SU-DHL-6 (cell line): ENCODE measurements at regions not wholly inside any gene's neighbourhood (a gene's known extent, or its start where the extent isn't known, plus 50 kb on each side); places are given as distances from the start of the nearest gene placed in this dataset.

ENCODE experiments used
- H2AFZ ChIP-seq: fragments of 200-600 bp; sonication (generic); 2 replicates; pipeline ENCODE4 v1.6.1; 2014; ENCODE audit warnings: low read depth, mild to moderate bottlenecking, moderate library complexity, mixed read lengths, antibody characterized with exemption, low read length; ENCODE audit not compliant: severe bottlenecking
- H3F3A ChIP-seq: fragments of 200-600 bp; shearing (Covaris generic); 2 replicates; pipeline ENCODE4 v1.6.0; 2016; ENCODE audit warnings: antibody characterized with exemption, mild to moderate bottlenecking; ENCODE audit not compliant: insufficient read depth
- H3K27ac ChIP-seq: fragments of 200-600 bp; sonication (generic); 2 replicates; pipeline ENCODE4 v1.5.1; 2016; ENCODE audit warnings: low read depth, mild to moderate bottlenecking, low read length, moderate library complexity, mixed read lengths
- H3K27me3 ChIP-seq: fragments of 200-600 bp; sonication (generic), shearing (Covaris generic); 2 replicates; pipeline ENCODE4 v1.6.0; 2014; ENCODE audit warnings: mild to moderate bottlenecking, low read length
- H3K36me3 ChIP-seq: fragments of 200-600 bp; sonication (generic); 2 replicates; pipeline ENCODE4 v1.6.1; 2014; ENCODE audit warnings: mild to moderate bottlenecking, low read length, mixed read lengths
- H3K4me2 ChIP-seq: fragments of 300-600, 200-600 bp; shearing (Covaris generic), sonication (generic); 2 replicates; pipeline ENCODE4 v1.6.0; 2014; ENCODE audit warnings: low read length, low read depth, mild to moderate bottlenecking; ENCODE audit not compliant: poor library complexity, severe bottlenecking
- H3K4me3 ChIP-seq: fragments of 200-600 bp; sonication (generic); 2 replicates; pipeline ENCODE4 v1.5.1; 2014; ENCODE audit warnings: antibody characterized with exemption, low read length, mild to moderate bottlenecking, mixed read lengths; ENCODE audit not compliant: insufficient read depth, poor library complexity, severe bottlenecking
- H3K79me2 ChIP-seq: fragments of 200-600 bp; sonication (generic); 2 replicates; pipeline ENCODE4 v1.6.1; 2014; ENCODE audit warnings: mild to moderate bottlenecking, low read length, moderate library complexity; ENCODE audit not compliant: insufficient read depth
- H3K9ac ChIP-seq: fragments of 200-600 bp; sonication (generic); 2 replicates; pipeline ENCODE4 v1.7.0; 2014; ENCODE audit warnings: mild to moderate bottlenecking, low read length
- H3K9me2 ChIP-seq: fragments of 200-600 bp; sonication (generic); replicated peaks from 2 replicates; pipeline ENCODE4 v1.6.1; 2014; ENCODE audit warnings: low read length; ENCODE audit not compliant: insufficient read depth
- H3K9me3 ChIP-seq: fragments of 200-600 bp; sonication (generic); 2 replicates; pipeline ENCODE4 v1.6.1; 2014; ENCODE audit warnings: low read length, mixed read lengths; ENCODE audit not compliant: insufficient read depth
- H4K20me1 ChIP-seq: fragments of 200-600 bp; sonication (generic); 2 replicates; pipeline ENCODE4 v1.6.1; 2014; ENCODE audit warnings: low read depth, mild to moderate bottlenecking, antibody characterized with exemption, low read length, moderate library complexity, mixed read lengths
- CTCF ChIP-seq: fragments of 200-600 bp; sonication (generic); IDR thresholded peaks from one replicate; pipeline ENCODE4 v1.5.1; 2017; ENCODE audit warnings: antibody characterized with exemption, mild to moderate bottlenecking, low read length, moderate library complexity; ENCODE audit not compliant: insufficient read depth, poor library complexity, severe bottlenecking
- EZH2phosphoT487 ChIP-seq: fragments of 200-600 bp; sonication (generic), shearing (Covaris generic); conservative IDR thresholded peaks from 2 replicates; pipeline ENCODE4 v1.6.1; 2018; ENCODE audit warnings: mild to moderate bottlenecking, antibody characterized with exemption, low read length, moderate library complexity, mixed read lengths

- no peaks in the 10 kb centered on the region for H3K27me3 ChIP-seq
- no peak overlapping the region for H3K9ac ChIP-seq
- H3K9me2 ChIP-seq = no peaks in the 10 kb centered on the region
- no peaks in the 10 kb centered on the region for H3K36me3 ChIP-seq
- H4K20me1 ChIP-seq = no peaks in the 10 kb centered on the region
- no peak overlapping the region for H3K4me2 ChIP-seq
- no peak overlapping the region for H3K4me3 ChIP-seq
- H3F3A ChIP-seq = no peaks in the 10 kb centered on the region
- TF ChIP-seq CTCF (no peak), EZH2phosphoT487 (no peak)
- no peak overlapping the region for H2AFZ ChIP-seq
- H3K9me3 ChIP-seq = no peaks in the 10 kb centered on the region
- H3K27ac ChIP-seq = no peak overlapping the region
- H3K79me2 ChIP-seq = no peaks in the 10 kb centered on the region
Measured at GRCh38 chr15:81981908-81982307, 63.9 kb downstream of the MEX3B start.

DNA sequence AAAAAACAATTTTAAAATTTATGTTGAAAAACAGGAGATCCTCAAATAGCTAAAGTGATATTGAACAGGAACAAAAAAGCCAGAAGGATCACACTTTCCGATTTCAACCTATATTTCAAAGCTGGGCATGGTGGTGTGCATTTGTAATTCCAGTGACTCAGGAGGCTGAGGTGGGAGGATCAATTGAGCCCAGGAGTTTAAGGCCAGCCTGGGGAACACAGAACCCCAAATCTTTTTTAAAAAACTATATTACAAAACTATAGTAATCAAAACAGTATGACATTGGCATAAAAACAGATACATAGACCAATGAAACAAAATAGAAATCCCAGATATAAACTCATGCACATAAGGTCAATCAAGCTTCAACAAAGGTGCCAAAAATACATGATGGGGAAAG, 68.4 kb downstream of the MEX3B start:
- no peak overlapping the region for H3K9ac ChIP-seq
- H3F3A ChIP-seq = no peaks in the 10 kb centered on the region
- H3K79me2 ChIP-seq = no peaks in the 10 kb centered on the region
- H3K9me2 ChIP-seq = no peaks in the 10 kb centered on the region
- no peak overlapping the region for H2AFZ ChIP-seq
- H3K27me3 ChIP-seq = no peaks in the 10 kb centered on the region
- H3K36me3 ChIP-seq = no peaks in the 10 kb centered on the region
- H3K4me2 ChIP-seq = no peak overlapping the region
- no peak for TF ChIP-seq EZH2phosphoT487
- peaks cover 4% of the 10 kb centered on the region; the same call in 1 of the 2 replicates for H3K9me3 ChIP-seq
- H3K4me3 ChIP-seq = no peak overlapping the region
- no peaks in the 10 kb centered on the region for H4K20me1 ChIP-seq
- H3K27ac ChIP-seq = no peak overlapping the region

GRCh38 chr15:81968691-81969090, 77.1 kb downstream of the MEX3B start:
- H3K4me3 ChIP-seq = no peak overlapping the region
- no peaks in the 10 kb centered on the region for H3K36me3 ChIP-seq
- TF ChIP-seq EZH2phosphoT487 (no peak), CTCF (no peak)
- no peaks in the 10 kb centered on the region for H3K27me3 ChIP-seq
- no peaks in the 10 kb centered on the region for H4K20me1 ChIP-seq
- H3K79me2 ChIP-seq = no peaks in the 10 kb centered on the region
- no peak overlapping the region for H3K4me2 ChIP-seq
- no peaks in the 10 kb centered on the region for H3F3A ChIP-seq
- H3K9me2 ChIP-seq = no peaks in the 10 kb centered on the region
- H3K9me3 ChIP-seq = no peaks in the 10 kb centered on the region
- H3K9ac ChIP-seq = no peak overlapping the region
- H2AFZ ChIP-seq = no peak overlapping the region
- no peak overlapping the region for H3K27ac ChIP-seq

DNA sequence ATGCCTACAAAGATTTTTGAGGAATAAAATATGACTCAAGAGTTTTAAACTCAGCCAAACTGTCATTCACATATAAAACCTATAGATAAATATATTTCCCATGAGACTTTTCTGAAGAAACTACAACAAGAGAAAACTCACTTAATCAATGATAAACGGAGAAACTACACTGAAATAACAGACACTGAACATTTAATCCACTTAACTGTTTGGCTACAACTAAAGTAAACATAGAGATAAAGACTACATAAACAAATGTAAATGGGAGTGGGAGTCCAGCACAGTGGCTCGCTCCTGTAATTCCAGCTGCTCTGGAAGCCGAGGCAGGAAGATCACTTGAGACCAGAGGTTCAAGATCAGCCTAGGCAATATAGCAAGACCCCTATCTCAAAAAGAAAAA, 79.2 kb downstream of the MEX3B start:
- Histone ChIP-seq H3K9me2 (no peaks in the 10 kb centered on the region), H3F3A (no peaks in the 10 kb centered on the region), H3K9ac (no peak overlapping the region), H3K4me2 (no peak overlapping the region), H2AFZ (no peak overlapping the region), H3K79me2 (no peaks in the 10 kb centered on the region), H3K36me3 (no peaks in the 10 kb centered on the region), H3K9me3 (no peaks in the 10 kb centered on the region), H3K27ac (no peak overlapping the region), H3K4me3 (no peak overlapping the region), H4K20me1 (no peaks in the 10 kb centered on the region), H3K27me3 (no peaks in the 10 kb centered on the region)
- TF ChIP-seq CTCF (no peak), EZH2phosphoT487 (no peak)
